Lower leg skin (tissue), 3 donors: ENCODE measurements at regions not wholly inside any gene's neighbourhood (a gene's known extent, or its start where the extent isn't known, plus 50 kb on each side); places are given as distances from the start of the nearest gene placed in this dataset.

Experiments
- CTCF ChIP-seq, 3 donors: fragments of 450-650 bp; IDR thresholded peaks; one replicate each; pipeline ENCODE4 v1.5.1; 2016; ENCODE audit warnings: antibody characterized with exemption in 3 of 3, mild to moderate bottlenecking in 3 of 3, moderate library complexity in 2 of 3
- POLR2A ChIP-seq, 2 donors: fragments of 450-650 bp; IDR thresholded peaks; one replicate each; pipeline ENCODE4 v1.6.1; 2016 to 2017; ENCODE audit warnings: antibody characterized with exemption in 2 of 2, mild to moderate bottlenecking in 1 of 2, moderate library complexity in 1 of 2

- TF ChIP-seq CTCF (IDR thresholded peaks at IDR 0.05) (no peak), POLR2A (IDR thresholded peaks at IDR 0.05) (no peak)
These were observed 385.9 kb upstream of the API5 start for GRCh38 chr11:42925916-42926315.
